PC-9 (cell line): ENCODE measurements at regions not wholly inside any gene's neighbourhood (a gene's known extent, or its start where the extent isn't known, plus 50 kb on each side); places are given as distances from the start of the nearest gene placed in this dataset.

Experiments used
- CTCF ChIP-seq: fragments of 200-600 bp; sonication (generic); conservative IDR thresholded peaks from 2 replicates; pipeline ENCODE4 v1.6.1; 2017; ENCODE audit warnings: mixed run types, antibody characterized with exemption, mild to moderate bottlenecking, moderate library complexity
- EZH2 ChIP-seq: fragments of 200-600 bp; sonication (generic); IDR thresholded peaks from 2 replicates; pipeline ENCODE4 v1.8.0; 2017; ENCODE audit warnings: antibody characterized with exemption, low read depth

GRCh38 chr12:16475521-16475920 lies 128.1 kb downstream of the MGST1 start:
- no peak for TF ChIP-seq CTCF
- no peak for TF ChIP-seq EZH2
